OCI-LY3 (cell line): ENCODE measurements at regions not wholly inside any gene's neighbourhood (a gene's known extent, or its start where the extent isn't known, plus 50 kb on each side); places are given as distances from the start of the nearest gene placed in this dataset.

ENCODE experiments used
- H2AFZ ChIP-seq: fragments of 200-600, 300-600 bp; shearing (Covaris generic); 2 replicates; pipeline ENCODE4 v1.6.0; 2014; ENCODE audit warnings: antibody characterized with exemption, low read depth, low read length
- H3K27ac ChIP-seq: fragments of 200-600, 300-600 bp; sonication (generic); 2 replicates; pipeline ENCODE4 v1.5.1; 2014; ENCODE audit warnings: mild to moderate bottlenecking, low read length, moderate library complexity, mixed read lengths
- H3K27me3 ChIP-seq: fragments of 200-600, 300-600 bp; sonication (generic); 2 replicates; pipeline ENCODE4 v1.6.1; 2014; ENCODE audit warnings: low read depth, low read length, mixed read lengths
- H3K36me3 ChIP-seq: fragments of 200-600, 300-600 bp; sonication (generic); replicated peaks from 2 replicates; pipeline ENCODE3; 2014; ENCODE audit warnings: low read depth, low read length, mixed read lengths
- H3K4me1 ChIP-seq: fragments of 300-600, 200-600 bp; sonication (generic); 2 replicates; pipeline ENCODE4 v1.6.1; 2014; ENCODE audit warnings: low read length, mixed read lengths
- H3K4me2 ChIP-seq: fragments of 200-600, 300-600 bp; sonication (generic); 2 replicates; pipeline ENCODE4 v1.6.1; 2014; ENCODE audit warnings: low read length, mixed read lengths
- H3K4me3 ChIP-seq: fragments of 300-600, 200-600 bp; sonication (generic); 2 replicates; pipeline ENCODE4 v1.5.1; 2014; ENCODE audit warnings: antibody characterized with exemption, mild to moderate bottlenecking, low read length, moderate library complexity
- H3K79me2 ChIP-seq: fragments of 300-600, 200-600 bp; shearing (Covaris generic); 2 replicates; pipeline ENCODE4 v1.6.1; 2014; ENCODE audit warnings: mild to moderate bottlenecking, low read length, mixed read lengths
- H3K9ac ChIP-seq: fragments of 300-600, 200-600 bp; shearing (Covaris generic); 2 replicates; pipeline ENCODE4 v1.6.0; 2014; ENCODE audit warnings: mild to moderate bottlenecking, low read length, moderate library complexity
- H3K9me3 ChIP-seq: fragments of 200-600, 300-600 bp; shearing (Covaris generic); 2 replicates; pipeline ENCODE4 v1.6.1; 2014; ENCODE audit warnings: low read length, mixed read lengths; ENCODE audit not compliant: insufficient read depth
- H4K20me1 ChIP-seq: fragments of 200-600, 300-600 bp; sonication (generic); 2 replicates; pipeline ENCODE4 v1.6.1; 2016; ENCODE audit warnings: low read length, mixed read lengths; ENCODE audit not compliant: insufficient read depth
- EZH2phosphoT487 ChIP-seq: fragments of 200-600 bp; shearing (Covaris generic); IDR thresholded peaks from 2 replicates; pipeline ENCODE4 v1.6.1; 2018; ENCODE audit warnings: antibody characterized with exemption, mixed run types, low read depth
- TF ChIP-seq, protein P1 (sequence below): fragments of 200-600, 300-600 bp; sonication (generic); IDR thresholded peaks from 2 replicates; pipeline ENCODE4 v1.5.1; 2014; ENCODE audit warnings: antibody characterized with exemption, low read length, low read depth

DNA sequence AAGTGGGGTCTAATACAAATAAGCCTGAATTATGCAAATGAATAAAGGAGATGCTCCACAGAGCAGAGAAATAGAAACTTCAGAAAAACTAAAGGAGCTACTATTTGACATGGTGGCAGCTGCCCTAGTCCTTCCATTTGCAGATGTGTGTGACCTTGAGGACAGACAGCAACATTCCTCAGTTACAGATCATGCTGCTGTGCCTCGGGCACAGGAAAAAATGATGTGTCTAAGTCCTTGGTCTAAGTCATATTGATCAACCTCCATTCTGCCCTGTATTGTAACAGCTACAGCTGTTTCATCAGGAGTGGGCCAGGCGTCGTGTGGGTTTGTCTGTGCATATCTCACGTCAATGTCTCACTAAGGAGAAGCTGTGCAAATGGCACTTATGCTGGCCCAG lies 710.4 kb downstream of the TNS3 start:
- no peak overlapping the region for H2AFZ ChIP-seq
- no peaks in the 10 kb centered on the region for H4K20me1 ChIP-seq
- H3K9me3 ChIP-seq, result no peaks in the 10 kb centered on the region
- no peaks in the 10 kb centered on the region for H3K36me3 ChIP-seq
- no peak overlapping the region for H3K27ac ChIP-seq
- no peaks in the 10 kb centered on the region for H3K79me2 ChIP-seq
- no peak overlapping the region for H3K4me3 ChIP-seq
- no peak overlapping the region for H3K9ac ChIP-seq
- no peak for TF ChIP-seq EZH2phosphoT487
- TF ChIP-seq, protein P1, sequence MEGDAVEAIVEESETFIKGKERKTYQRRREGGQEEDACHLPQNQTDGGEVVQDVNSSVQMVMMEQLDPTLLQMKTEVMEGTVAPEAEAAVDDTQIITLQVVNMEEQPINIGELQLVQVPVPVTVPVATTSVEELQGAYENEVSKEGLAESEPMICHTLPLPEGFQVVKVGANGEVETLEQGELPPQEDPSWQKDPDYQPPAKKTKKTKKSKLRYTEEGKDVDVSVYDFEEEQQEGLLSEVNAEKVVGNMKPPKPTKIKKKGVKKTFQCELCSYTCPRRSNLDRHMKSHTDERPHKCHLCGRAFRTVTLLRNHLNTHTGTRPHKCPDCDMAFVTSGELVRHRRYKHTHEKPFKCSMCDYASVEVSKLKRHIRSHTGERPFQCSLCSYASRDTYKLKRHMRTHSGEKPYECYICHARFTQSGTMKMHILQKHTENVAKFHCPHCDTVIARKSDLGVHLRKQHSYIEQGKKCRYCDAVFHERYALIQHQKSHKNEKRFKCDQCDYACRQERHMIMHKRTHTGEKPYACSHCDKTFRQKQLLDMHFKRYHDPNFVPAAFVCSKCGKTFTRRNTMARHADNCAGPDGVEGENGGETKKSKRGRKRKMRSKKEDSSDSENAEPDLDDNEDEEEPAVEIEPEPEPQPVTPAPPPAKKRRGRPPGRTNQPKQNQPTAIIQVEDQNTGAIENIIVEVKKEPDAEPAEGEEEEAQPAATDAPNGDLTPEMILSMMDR, result no peak
- no peaks in the 10 kb centered on the region for H3K27me3 ChIP-seq
- no peaks in the 10 kb centered on the region for H3K4me1 ChIP-seq
- no peak overlapping the region for H3K4me2 ChIP-seq

DNA sequence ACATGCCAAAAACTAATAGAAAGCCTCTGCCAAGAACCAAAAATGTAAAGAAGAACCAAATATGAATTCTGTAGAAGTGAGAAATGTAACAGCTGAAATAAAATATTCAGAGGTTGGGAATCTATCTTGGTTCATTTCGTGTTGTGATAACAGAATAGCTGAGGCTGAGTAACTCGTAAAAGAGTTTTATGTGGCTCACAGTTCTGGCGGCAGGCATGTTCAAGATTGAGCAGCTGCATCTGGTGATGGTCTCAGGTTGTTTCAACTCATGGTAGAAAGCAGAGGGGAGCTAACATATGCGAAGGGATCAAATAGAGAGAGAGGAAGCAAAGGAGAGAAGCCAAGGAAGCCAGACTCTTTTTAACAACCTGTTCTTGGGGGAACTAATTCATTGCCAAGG lies 717.2 kb downstream of the TNS3 start:
- Histone ChIP-seq H3K27me3 (no peaks in the 10 kb centered on the region), H3K36me3 (no peaks in the 10 kb centered on the region), H3K79me2 (no peaks in the 10 kb centered on the region), H3K9me3 (no peaks in the 10 kb centered on the region), H3K4me1 (no peaks in the 10 kb centered on the region), H4K20me1 (no peaks in the 10 kb centered on the region), H3K4me2 (no peak overlapping the region), H3K4me3 (no peak overlapping the region), H3K9ac (no peak overlapping the region), H2AFZ (no peak overlapping the region), H3K27ac (no peak overlapping the region)
- TF ChIP-seq, protein P1, result no peak
- no peak for TF ChIP-seq EZH2phosphoT487

DNA sequence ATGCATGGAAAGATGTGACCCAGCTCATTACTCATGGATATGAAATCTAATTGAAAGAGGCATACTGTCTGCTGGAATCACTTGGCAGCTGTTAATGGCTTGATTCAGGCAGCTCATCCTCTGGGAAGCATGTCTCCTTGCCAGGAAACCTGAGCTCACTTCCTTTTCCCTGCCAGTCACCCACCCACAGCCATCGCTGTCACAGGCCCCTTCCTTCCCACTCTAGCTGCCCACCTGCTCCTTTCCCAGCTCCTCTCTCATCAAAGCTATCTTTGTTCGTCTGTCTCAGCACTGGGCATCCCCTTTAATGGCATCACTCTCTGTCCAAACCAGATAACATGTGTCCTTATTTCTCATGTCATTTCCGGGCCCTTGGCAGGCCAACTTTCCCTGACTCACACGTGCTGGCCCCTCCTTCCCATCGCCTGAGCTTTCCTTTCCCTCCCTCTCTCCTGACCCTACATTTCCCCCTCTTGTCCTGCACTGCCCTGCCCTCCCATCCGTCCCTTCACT lies 721.9 kb downstream of the TNS3 start:
- Histone ChIP-seq H2AFZ (no peak overlapping the region), H3K4me2 (no peak overlapping the region)
- TF ChIP-seq, protein P1, result no peak
- TF ChIP-seq EZH2phosphoT487, result no peak

DNA sequence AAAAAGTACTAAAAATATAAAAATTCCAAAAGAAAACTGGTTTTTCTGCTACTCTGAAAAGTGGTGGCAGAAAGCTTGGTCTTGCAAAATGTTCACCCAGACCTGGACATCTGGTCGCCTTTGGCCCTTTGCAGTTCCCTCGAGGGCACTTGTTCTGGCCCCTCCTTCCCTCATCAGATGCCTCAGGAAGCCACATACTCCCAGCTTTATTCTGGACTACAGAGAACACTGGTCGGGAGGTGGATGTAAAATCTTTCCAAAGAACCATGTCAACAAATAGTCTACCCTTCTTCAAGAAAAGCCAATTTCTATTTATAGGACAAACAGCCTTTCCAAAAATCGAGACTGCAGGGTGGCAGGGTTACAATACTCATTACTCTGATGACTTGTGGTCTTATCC lies 726.1 kb downstream of the TNS3 start:
- no peaks in the 10 kb centered on the region for H3K4me1 ChIP-seq
- H3K36me3 ChIP-seq, result no peaks in the 10 kb centered on the region
- no peak overlapping the region for H3K4me3 ChIP-seq
- no peak for TF ChIP-seq EZH2phosphoT487
- TF ChIP-seq, protein P1, result no peak
- no peak overlapping the region for H2AFZ ChIP-seq
- no peaks in the 10 kb centered on the region for H3K9me3 ChIP-seq
- no peaks in the 10 kb centered on the region for H3K27me3 ChIP-seq
- no peaks in the 10 kb centered on the region for H3K79me2 ChIP-seq
- no peaks in the 10 kb centered on the region for H4K20me1 ChIP-seq
- H3K27ac ChIP-seq, result no peak overlapping the region
- H3K4me2 ChIP-seq, result no peak overlapping the region
- H3K9ac ChIP-seq, result no peak overlapping the region

More for the DNA sequence above, 721.9 kb downstream of the TNS3 start:
- H3K9ac ChIP-seq, result no peak overlapping the region
- no peaks in the 10 kb centered on the region for H4K20me1 ChIP-seq
- no peaks in the 10 kb centered on the region for H3K27me3 ChIP-seq
- H3K27ac ChIP-seq, result no peak overlapping the region
- H3K4me3 ChIP-seq, result no peak overlapping the region
- H3K4me1 ChIP-seq, result no peaks in the 10 kb centered on the region
- no peaks in the 10 kb centered on the region for H3K9me3 ChIP-seq
- no peaks in the 10 kb centered on the region for H3K79me2 ChIP-seq
- H3K36me3 ChIP-seq, result no peaks in the 10 kb centered on the region
